Activated CD8-positive, alpha-beta memory T cell treated with anti-CD3 and anti-CD28 coated beads, Interleukin-2, amount 10 ng/mL, durations not matched to agents 7 days and 5 days (primary cell): ENCODE measurements at regions not wholly inside any gene's neighbourhood (a gene's known extent, or its start where the extent isn't known, plus 50 kb on each side); places are given as distances from the start of the nearest gene placed in this dataset.
"Not testable (repeated sequence)": the region's sequence is repeated elsewhere in the genome, so short reads cannot be mapped to it uniquely, and the experiment has no call there.

Experiments
- ATAC-seq: fragments of 150-1000 bp; cut with Tn5 transposase; one replicate; pipeline ENCODE4 v1.10.0; 2021; ENCODE audit warnings: moderate library complexity
- CTCF ChIA-PET: fragments of 350-600 bp; sonication (Branson Sonifier 250); formaldehyde crosslinking; loops from one replicate; lab custom pipeline; 2021; ENCODE audit warnings: antibody characterized with exemption; lab: Charles Lee
- DNase-seq: peaks from one replicate; pipeline ENCODE4 v3.0.0-alpha.2; 2020
- H3K27ac Mint-ChIP-seq: one replicate; pipeline ENCODE4 v1.8.0; 2021; ENCODE audit warnings: mild to moderate bottlenecking, mixed read lengths
- H3K27me3 Mint-ChIP-seq: one replicate; pipeline ENCODE4 v1.8.0; 2021; ENCODE audit warnings: mixed read lengths
- H3K36me3 Mint-ChIP-seq: one replicate; pipeline ENCODE4 v1.8.0; 2021; ENCODE audit warnings: mild to moderate bottlenecking, mixed read lengths
- H3K4me1 Mint-ChIP-seq: one replicate; pipeline ENCODE4 v1.8.0; 2021; ENCODE audit warnings: mixed read lengths
- H3K4me3 Mint-ChIP-seq: one replicate; pipeline ENCODE4 v1.8.0; 2021; ENCODE audit warnings: mild to moderate bottlenecking, moderate library complexity, mixed read lengths
- H3K9me3 Mint-ChIP-seq: one replicate; pipeline ENCODE4 v1.8.0; 2022; ENCODE audit warnings: low read depth, mixed read lengths

- H3K4me1 Mint-ChIP-seq: peaks cover 63% of the 10 kb centered on the region
- CTCF ChIA-PET: interaction anchor here (0.9 kb wide), 1 partner anchor 98 kb away, joined by 3 read pairs; no protein-coding TSS in a partner anchor
- ATAC-seq (no peak), DNase-seq (no peak)
- peaks cover 1% of the 10 kb centered on the region for H3K36me3 Mint-ChIP-seq
- H3K4me3 Mint-ChIP-seq: no peak overlapping the region
- H3K27me3 Mint-ChIP-seq: peaks cover 25% of the 10 kb centered on the region
- H3K9me3 Mint-ChIP-seq: no peaks in the 10 kb centered on the region
- peak overlapping the region; percentile 24 for H3K27ac Mint-ChIP-seq
These were observed 60.9 kb upstream of the CD93 start for GRCh38 chr20:23146857-23147637.

GRCh38 chr20:23146181-23146580 lies 60.1 kb upstream of the CD93 start:
- ATAC-seq (no peak), DNase-seq (no peak)
- CTCF ChIA-PET: no interaction called here
- Mint-ChIP-seq H3K27ac (no peak overlapping the region), H3K36me3 (peaks cover 1% of the 10 kb centered on the region), H3K27me3 (peaks cover 26% of the 10 kb centered on the region), H3K9me3 (no peaks in the 10 kb centered on the region), H3K4me3 (no peak overlapping the region), H3K4me1 (peaks cover 70% of the 10 kb centered on the region)

- Mint-ChIP-seq H3K27me3 (peaks cover 26% of the 10 kb centered on the region), H3K9me3 (no peaks in the 10 kb centered on the region), H3K36me3 (peaks cover 1% of the 10 kb centered on the region), H3K4me1 (peaks cover 68% of the 10 kb centered on the region), H3K4me3 (no peak overlapping the region), H3K27ac (no peak overlapping the region)
- DNase-seq (no peak), ATAC-seq (no peak)
- CTCF ChIA-PET: no interaction called here
These were observed 59.2 kb upstream of the CD93 start for GRCh38 chr20:23145281-23145700.

GRCh38 chr20:23144856-23145255 lies 58.7 kb upstream of the CD93 start:
- no peak for ATAC-seq
- H3K4me1 Mint-ChIP-seq: peaks cover 66% of the 10 kb centered on the region

GRCh38 chr20:23143986-23144690 lies 58.0 kb upstream of the CD93 start:
- ATAC-seq: no peak
- H3K4me1 Mint-ChIP-seq: peaks cover 66% of the 10 kb centered on the region
- CTCF ChIA-PET: no interaction called here
- peaks cover 1% of the 10 kb centered on the region for H3K36me3 Mint-ChIP-seq
- peaks cover 26% of the 10 kb centered on the region for H3K27me3 Mint-ChIP-seq
- H3K9me3 Mint-ChIP-seq: no peaks in the 10 kb centered on the region
- H3K4me3 Mint-ChIP-seq: no peak overlapping the region
- no peak for DNase-seq
- H3K27ac Mint-ChIP-seq: no peak overlapping the region

More at GRCh38 chr20:23144856-23145255, 58.7 kb upstream of the CD93 start:
- CTCF ChIA-PET: no interaction called here
- DNase-seq: no peak
- Mint-ChIP-seq H3K27me3 (peaks cover 26% of the 10 kb centered on the region), H3K27ac (no peak overlapping the region), H3K4me3 (no peak overlapping the region), H3K9me3 (no peaks in the 10 kb centered on the region), H3K36me3 (peaks cover 1% of the 10 kb centered on the region)

- Mint-ChIP-seq H3K36me3 (peaks cover 1% of the 10 kb centered on the region), H3K4me3 (peak overlapping the region; percentile 2), H3K9me3 (no peaks in the 10 kb centered on the region), H3K27ac (peak overlapping the region; percentile 69), H3K27me3 (peaks cover 31% of the 10 kb centered on the region), H3K4me1 (peaks cover 56% of the 10 kb centered on the region)
- DNase-seq: peak; percentile 78
- CTCF ChIA-PET: no interaction called here
- peak; percentile 51 for ATAC-seq
These were observed 57.0 kb upstream of the CD93 start for GRCh38 chr20:23143098-23143497.

- peak overlapping the region; percentile 69 for H3K27ac Mint-ChIP-seq
- H3K9me3 Mint-ChIP-seq: no peaks in the 10 kb centered on the region
- ATAC-seq (peak; percentile 81), DNase-seq (peak; percentile 80)
- peaks cover 31% of the 10 kb centered on the region for H3K27me3 Mint-ChIP-seq
- peak overlapping the region; percentile 2 for H3K4me3 Mint-ChIP-seq
- CTCF ChIA-PET: interaction anchor here (0.6 kb wide), 1 partner anchor 769 kb away, joined by 5 read pairs; no protein-coding TSS in a partner anchor
- peaks cover 1% of the 10 kb centered on the region for H3K36me3 Mint-ChIP-seq
- peaks cover 49% of the 10 kb centered on the region for H3K4me1 Mint-ChIP-seq
These were observed 56.3 kb upstream of the CD93 start for GRCh38 chr20:23142162-23143050.

GRCh38 chr20:23141450-23142161 lies 55.5 kb upstream of the CD93 start:
- no peak for ATAC-seq
- Mint-ChIP-seq H3K36me3 (peaks cover 1% of the 10 kb centered on the region), H3K27ac (peak overlapping the region; percentile 69), H3K4me1 (peaks cover 41% of the 10 kb centered on the region), H3K4me3 (peak overlapping the region; percentile 2), H3K27me3 (peaks cover 29% of the 10 kb centered on the region), H3K9me3 (no peaks in the 10 kb centered on the region)
- CTCF ChIA-PET: no interaction called here
- no peak for DNase-seq

GRCh38 chr20:23140991-23141390 lies 54.9 kb upstream of the CD93 start:
- Mint-ChIP-seq H3K9me3 (no peaks in the 10 kb centered on the region), H3K27me3 (peaks cover 28% of the 10 kb centered on the region), H3K4me3 (no peak overlapping the region), H3K36me3 (peaks cover 1% of the 10 kb centered on the region), H3K4me1 (peaks cover 39% of the 10 kb centered on the region), H3K27ac (no peak overlapping the region)
- ATAC-seq (no peak), DNase-seq (no peak)
- CTCF ChIA-PET: no interaction called here

GRCh38 chr20:23139984-23140383 lies 53.9 kb upstream of the CD93 start:
- H3K9me3 Mint-ChIP-seq, H3K36me3 Mint-ChIP-seq, DNase-seq, H3K27ac Mint-ChIP-seq, ATAC-seq, H3K4me3 Mint-ChIP-seq, CTCF ChIA-PET: not testable (repeated sequence)
- Mint-ChIP-seq H3K27me3 (peaks cover 23% of the 10 kb centered on the region), H3K4me1 (peaks cover 37% of the 10 kb centered on the region)

- H3K27ac Mint-ChIP-seq: no peak overlapping the region
- CTCF ChIA-PET: no interaction called here
- ATAC-seq (no peak), DNase-seq (no peak)
- H3K4me3 Mint-ChIP-seq: no peak overlapping the region
- no peaks in the 10 kb centered on the region for H3K36me3 Mint-ChIP-seq
- H3K9me3 Mint-ChIP-seq: no peaks in the 10 kb centered on the region
- H3K4me1 Mint-ChIP-seq: peaks cover 36% of the 10 kb centered on the region
- H3K27me3 Mint-ChIP-seq: peaks cover 18% of the 10 kb centered on the region
These were observed 53.4 kb upstream of the CD93 start for GRCh38 chr20:23139524-23139923.

GRCh38 chr20:23138682-23139081 lies 52.6 kb upstream of the CD93 start:
- Mint-ChIP-seq H3K4me3 (no peak overlapping the region), H3K27ac (no peak overlapping the region), H3K27me3 (peaks cover 10% of the 10 kb centered on the region), H3K9me3 (no peaks in the 10 kb centered on the region), H3K4me1 (peaks cover 28% of the 10 kb centered on the region), H3K36me3 (no peaks in the 10 kb centered on the region)
- CTCF ChIA-PET: no interaction called here
- DNase-seq: no peak
- ATAC-seq: no peak

GRCh38 chr20:23138226-23138625 lies 52.1 kb upstream of the CD93 start:
- Mint-ChIP-seq H3K27me3 (peaks cover 7% of the 10 kb centered on the region), H3K36me3 (no peaks in the 10 kb centered on the region), H3K4me3 (no peak overlapping the region), H3K9me3 (no peaks in the 10 kb centered on the region), H3K27ac (no peak overlapping the region), H3K4me1 (peaks cover 24% of the 10 kb centered on the region)
- no peak for DNase-seq
- ATAC-seq: no peak
- CTCF ChIA-PET: no interaction called here
